ENCODE measurements at regions not wholly inside any gene's neighbourhood (a gene's known extent, or its start where the extent isn't known, plus 50 kb on each side); places are given as distances from the start of the nearest gene placed in this dataset.

DNA sequence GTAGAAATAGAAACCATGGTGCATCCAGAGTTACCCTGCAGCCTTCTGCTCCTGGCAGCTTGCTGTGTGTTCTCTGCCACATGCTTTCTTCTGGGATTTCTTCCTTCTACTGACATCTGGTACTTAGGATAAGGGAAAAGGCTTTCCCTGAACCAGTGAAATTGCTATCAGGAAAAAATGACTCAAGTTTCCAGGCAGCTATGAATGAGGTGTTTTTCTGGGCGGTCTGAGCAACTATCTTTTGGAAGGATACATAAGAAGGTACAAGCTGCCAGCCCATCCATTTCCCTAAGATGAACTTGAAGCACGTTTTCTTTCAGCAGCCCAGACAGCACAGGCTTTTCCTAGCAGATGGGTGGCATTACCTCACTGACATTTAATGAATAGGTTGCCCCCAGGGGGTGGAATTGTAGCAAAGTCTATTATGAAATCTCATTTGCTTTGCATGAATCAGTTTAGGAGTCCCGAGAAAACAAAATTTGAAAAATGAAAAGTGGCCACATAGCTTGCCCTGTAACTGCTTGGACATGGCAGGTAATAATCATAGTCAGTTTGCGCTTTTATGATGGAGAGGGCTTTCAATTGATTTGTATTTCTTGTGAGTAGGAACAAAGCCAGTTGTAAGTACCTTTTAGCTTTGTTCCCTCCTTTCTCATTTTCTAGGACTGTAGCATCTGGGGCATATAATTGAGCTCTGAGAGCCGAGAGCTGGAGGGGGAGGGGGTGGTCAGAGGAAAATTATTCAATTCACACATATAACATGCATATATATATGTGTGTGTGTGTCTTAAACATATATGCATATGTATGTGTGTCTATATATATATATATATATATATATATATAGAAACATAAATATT is 108.5 kb downstream of the C9orf152 start:
- H3K27ac Mint-ChIP-seq = no peak overlapping the region
- DNase-seq = no peak
- H3K27me3 Mint-ChIP-seq (ENCODE audit: low read depth, poor library complexity) = peaks cover 3% of the 10 kb centered on the region
- H3K4me1 Mint-ChIP-seq = peaks cover 28% of the 10 kb centered on the region
- H3K4me3 Mint-ChIP-seq = no peak overlapping the region
- no peaks in the 10 kb centered on the region for H3K9me3 Mint-ChIP-seq
- H3K36me3 Mint-ChIP-seq (ENCODE audit: low read depth) = peaks cover 11% of the 10 kb centered on the region
- TF ChIP-seq CTCF (IDR thresholded peaks at IDR 0.05) = no peak

DNA sequence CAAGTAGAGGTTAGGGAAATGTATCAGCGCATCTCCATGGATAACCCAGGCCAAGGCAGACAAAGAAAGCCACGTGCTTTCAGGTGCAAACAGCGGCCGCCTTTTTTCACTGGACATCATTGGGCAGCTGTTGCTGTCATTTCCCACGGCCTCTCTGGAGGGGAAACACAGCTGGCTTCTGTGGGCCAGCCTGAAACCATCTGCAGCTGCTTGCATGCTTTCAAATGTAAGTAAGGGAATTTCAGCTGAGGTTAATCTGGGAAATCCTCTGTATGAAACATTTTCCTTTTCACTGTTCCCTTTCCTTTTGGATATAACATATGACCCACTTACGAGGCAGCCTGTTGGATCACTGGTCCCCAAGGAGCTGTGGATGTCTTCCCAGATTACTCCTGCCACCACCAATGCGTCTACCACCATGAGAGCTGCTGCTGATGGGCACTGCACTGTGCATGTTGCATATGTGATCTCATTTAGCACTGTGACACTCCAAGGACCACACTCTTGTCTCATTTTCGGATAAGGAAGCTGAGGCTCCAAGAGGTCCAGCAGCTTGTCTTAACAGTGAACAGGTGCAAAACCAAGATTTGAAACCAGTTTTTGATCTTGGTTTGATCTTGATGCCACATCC is 106.3 kb downstream of the C9orf152 start:
- Mint-ChIP-seq H3K4me1 (peaks cover 29% of the 10 kb centered on the region), H3K36me3 (ENCODE audit: low read depth) (peaks cover 11% of the 10 kb centered on the region), H3K9me3 (no peaks in the 10 kb centered on the region), H3K27ac (no peak overlapping the region), H3K4me3 (no peak overlapping the region), H3K27me3 (ENCODE audit: low read depth, poor library complexity) (peaks cover 9% of the 10 kb centered on the region)
- TF ChIP-seq CTCF (IDR thresholded peaks at IDR 0.05) = no peak
- DNase-seq = no peak

DNA sequence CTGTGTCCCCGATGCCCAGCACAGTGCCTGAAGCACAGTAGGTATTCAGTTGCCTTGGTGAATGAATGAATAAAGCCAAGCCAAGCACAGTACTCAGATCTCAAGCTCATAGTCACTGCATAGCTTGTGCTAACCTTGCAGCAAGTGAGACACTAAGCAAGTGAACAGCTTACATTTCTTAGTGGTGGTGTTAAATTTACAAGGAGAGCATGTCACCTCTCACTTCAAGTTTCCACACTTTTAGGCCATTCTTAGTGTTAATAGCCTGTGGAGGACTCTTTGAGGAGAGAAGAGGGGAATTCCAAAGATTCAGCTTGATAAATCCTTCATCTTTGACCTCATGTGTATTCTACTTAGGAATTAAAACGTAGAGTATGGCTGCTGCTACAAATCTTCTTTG is 104.7 kb downstream of the C9orf152 start:
- no peak overlapping the region for H3K27ac Mint-ChIP-seq
- H3K9me3 Mint-ChIP-seq = no peaks in the 10 kb centered on the region
- H3K4me3 Mint-ChIP-seq = no peak overlapping the region
- no peak for DNase-seq
- no peak for TF ChIP-seq CTCF (IDR thresholded peaks at IDR 0.05)
- peaks cover 9% of the 10 kb centered on the region for H3K27me3 Mint-ChIP-seq (ENCODE audit: low read depth, poor library complexity)
- H3K4me1 Mint-ChIP-seq = peaks cover 34% of the 10 kb centered on the region
- H3K36me3 Mint-ChIP-seq (ENCODE audit: low read depth) = peaks cover 11% of the 10 kb centered on the region

DNA sequence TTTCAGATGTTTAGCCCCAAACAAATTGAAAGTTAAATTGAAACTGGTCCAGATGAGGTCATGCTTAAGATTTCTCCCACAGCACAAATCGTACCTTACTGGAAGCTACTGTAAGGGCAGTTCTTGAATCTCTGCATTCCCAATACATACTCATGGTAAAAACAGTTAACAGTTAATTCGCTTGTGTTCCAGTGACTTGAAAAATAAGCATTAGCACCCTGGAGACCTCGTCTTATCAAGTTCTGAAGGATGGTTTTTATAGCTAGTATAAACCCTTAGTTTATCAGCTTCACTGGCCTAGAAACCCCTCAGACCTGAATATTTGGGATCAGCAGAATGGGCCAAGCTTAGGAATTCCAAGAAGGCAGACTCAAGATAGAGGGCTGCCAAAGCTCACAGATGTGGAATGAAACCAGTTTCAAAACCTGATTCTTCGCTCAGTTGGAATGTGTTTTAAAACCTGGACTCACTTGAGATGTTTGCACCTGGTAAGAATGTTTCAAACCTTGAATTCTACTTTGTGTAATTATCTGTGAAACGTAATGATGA is 103.6 kb downstream of the C9orf152 start:
- Mint-ChIP-seq H3K4me1 (peaks cover 36% of the 10 kb centered on the region), H3K4me3 (no peak overlapping the region), H3K36me3 (ENCODE audit: low read depth) (peaks cover 4% of the 10 kb centered on the region), H3K9me3 (no peaks in the 10 kb centered on the region), H3K27me3 (ENCODE audit: low read depth, poor library complexity) (peaks cover 9% of the 10 kb centered on the region), H3K27ac (no peak overlapping the region)
- no peak for DNase-seq
- no peak for TF ChIP-seq CTCF (IDR thresholded peaks at IDR 0.05)

DNA sequence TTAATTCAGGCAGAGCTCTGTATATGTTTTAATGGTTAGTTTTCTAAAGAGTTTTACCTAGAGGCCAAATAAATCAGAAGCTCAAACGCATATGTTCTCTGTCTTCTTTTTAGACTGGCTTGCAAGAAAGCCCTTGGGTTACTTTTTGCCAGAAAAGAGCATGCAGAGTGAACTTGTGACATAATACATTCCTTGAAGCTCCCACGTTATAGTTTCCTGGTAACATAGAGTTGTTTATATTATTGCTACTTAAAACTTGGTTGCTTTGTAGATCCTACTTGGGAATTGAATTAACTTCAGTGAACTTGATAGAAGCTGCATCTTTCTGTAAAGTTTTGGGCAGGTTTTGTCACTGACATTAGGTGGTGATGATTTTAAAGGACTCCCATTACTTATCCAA is 102.9 kb downstream of the C9orf152 start:
- H3K9me3 Mint-ChIP-seq = no peaks in the 10 kb centered on the region
- peaks cover 6% of the 10 kb centered on the region for H3K27me3 Mint-ChIP-seq (ENCODE audit: low read depth, poor library complexity)
- no peak overlapping the region for H3K27ac Mint-ChIP-seq
- no peak for TF ChIP-seq CTCF (IDR thresholded peaks at IDR 0.05)
- H3K36me3 Mint-ChIP-seq (ENCODE audit: low read depth) = peaks cover under 1% of the 10 kb centered on the region
- DNase-seq = no peak
- H3K4me3 Mint-ChIP-seq = no peak overlapping the region
- H3K4me1 Mint-ChIP-seq = peaks cover 43% of the 10 kb centered on the region
